ENCODE measurements at regions not wholly inside any gene's neighbourhood (a gene's known extent, or its start where the extent isn't known, plus 50 kb on each side); places are given as distances from the start of the nearest gene placed in this dataset.

- in situ Hi-C loops (cut with MboI), result no loop called here
- Histone ChIP-seq H3F3A (ENCODE audit: insufficient read depth) (no peaks in the 10 kb centered on the region), H3K9ac (no peak overlapping the region), H3K9me3 (ENCODE audit: low read depth) (no peaks in the 10 kb centered on the region), H4K20me1 (ENCODE audit: insufficient read depth) (no peaks in the 10 kb centered on the region), H3K79me2 (ENCODE audit: insufficient read depth) (no peaks in the 10 kb centered on the region), H3K27ac (no peak overlapping the region), H3K4me1 (ENCODE audit: insufficient read depth) (no peaks in the 10 kb centered on the region), H3K36me3 (ENCODE audit: low read depth) (no peaks in the 10 kb centered on the region), H3K27me3 (replicated peaks; ENCODE audit: insufficient read depth) (no peaks in the 10 kb centered on the region), H2AFZ (no peak overlapping the region), H3K9me2 (ENCODE audit: insufficient read depth) (no peaks in the 10 kb centered on the region), H3K4me2 (ENCODE audit: unreplicated experiment) (no peak overlapping the region), H3K4me3 (no peak overlapping the region)
- WGBS, 2 experiments (ENCODE audit: low coverage in 1 of 2, low lambda C conversion rate in 2 of 2, missing lambda C conversion rate in 2 of 2), result 14 to 25% methylated on average over 1 of the region's 1 CpG
- TF ChIP-seq EZH2phosphoT487 (IDR thresholded peaks at IDR 0.05; ENCODE audit: insufficient read depth, low read depth) (no peak), EZH2 (IDR thresholded peaks at IDR 0.05; ENCODE audit: insufficient read depth, poor library complexity, severe bottlenecking) (no peak)
- no peak for DNase-seq
Measured at GRCh38 chr17:69630056-69630635, 215.6 kb downstream of the MAP2K6 start.

DNA sequence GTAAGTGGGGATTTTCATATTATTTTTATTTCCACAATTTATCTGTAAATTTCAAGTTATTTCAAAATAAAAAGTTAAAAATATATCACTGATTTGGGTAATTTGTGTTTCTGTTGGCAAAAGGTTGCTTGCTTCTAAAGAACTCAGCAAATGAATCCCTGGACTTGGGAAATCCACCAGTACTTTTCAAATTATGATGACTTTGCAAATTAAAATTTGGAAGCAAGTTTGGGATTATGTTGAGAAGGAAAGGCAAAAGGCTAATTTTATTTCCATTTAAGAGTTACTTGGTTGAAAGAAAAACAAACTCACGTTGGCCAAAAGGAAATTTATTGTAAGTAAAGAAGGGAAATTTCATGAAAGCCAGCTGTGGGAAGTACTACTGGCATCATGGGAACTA, 220.3 kb downstream of the MAP2K6 start:
- Histone ChIP-seq H3K9me3 (ENCODE audit: low read depth) (no peaks in the 10 kb centered on the region), H3K9me2 (ENCODE audit: insufficient read depth) (peaks cover 3% of the 10 kb centered on the region; the same call in 1 of the 2 replicates), H3K4me3 (no peak overlapping the region), H3K4me2 (ENCODE audit: unreplicated experiment) (no peak overlapping the region), H3K9ac (no peak overlapping the region), H2AFZ (no peak overlapping the region), H3K27ac (no peak overlapping the region), H3K4me1 (ENCODE audit: insufficient read depth) (peaks cover 28% of the 10 kb centered on the region), H3F3A (ENCODE audit: insufficient read depth) (peaks cover 28% of the 10 kb centered on the region), H4K20me1 (ENCODE audit: insufficient read depth) (no peaks in the 10 kb centered on the region), H3K27me3 (replicated peaks; ENCODE audit: insufficient read depth) (no peaks in the 10 kb centered on the region), H3K79me2 (ENCODE audit: insufficient read depth) (no peaks in the 10 kb centered on the region), H3K36me3 (ENCODE audit: low read depth) (no peaks in the 10 kb centered on the region)
- 59 to 68% methylated on average over 1 of the region's 1 CpG for WGBS, 2 experiments (ENCODE audit: low coverage in 1 of 2, low lambda C conversion rate in 2 of 2, missing lambda C conversion rate in 2 of 2)
- TF ChIP-seq EZH2 (IDR thresholded peaks at IDR 0.05; ENCODE audit: insufficient read depth, poor library complexity, severe bottlenecking), result no peak
- no peak for TF ChIP-seq EZH2phosphoT487 (IDR thresholded peaks at IDR 0.05; ENCODE audit: insufficient read depth, low read depth)
- in situ Hi-C loops (cut with MboI), result no loop called here
- DNase-seq, result no peak

GRCh38 chr17:69637446-69638156, 223.1 kb downstream of the MAP2K6 start:
- 0 out of 2 replicates have a peak overlapping the region, but pooled peaks have one; percentile 15 for H3K9ac ChIP-seq
- H2AFZ ChIP-seq, result peak overlapping the region; percentile 79

GRCh38 chr17:69639096-69639495, 224.6 kb downstream of the MAP2K6 start:
- no peaks in the 10 kb centered on the region for H3K79me2 ChIP-seq (ENCODE audit: insufficient read depth)
- in situ Hi-C loops (cut with MboI), result no loop called here
- H3K4me2 ChIP-seq (ENCODE audit: unreplicated experiment), result no peak overlapping the region
- H3K27ac ChIP-seq, result no peak overlapping the region
- no peak overlapping the region for H3K9ac ChIP-seq
- WGBS, 2 experiments (ENCODE audit: low coverage in 1 of 2, low lambda C conversion rate in 2 of 2, missing lambda C conversion rate in 2 of 2), result 94 to 95% methylated on average over 1 of the region's 1 CpG
- peaks cover 28% of the 10 kb centered on the region for H3F3A ChIP-seq (ENCODE audit: insufficient read depth)
- peaks cover 28% of the 10 kb centered on the region for H3K4me1 ChIP-seq (ENCODE audit: insufficient read depth)
- no peaks in the 10 kb centered on the region for H3K9me3 ChIP-seq (ENCODE audit: low read depth)
- no peak overlapping the region for H2AFZ ChIP-seq
- H3K27me3 ChIP-seq (replicated peaks; ENCODE audit: insufficient read depth), result no peaks in the 10 kb centered on the region
- H4K20me1 ChIP-seq (ENCODE audit: insufficient read depth), result no peaks in the 10 kb centered on the region
- peaks cover 3% of the 10 kb centered on the region; the same call in 1 of the 2 replicates for H3K9me2 ChIP-seq (ENCODE audit: insufficient read depth)
- H3K4me3 ChIP-seq, result no peak overlapping the region
- H3K36me3 ChIP-seq (ENCODE audit: low read depth), result no peaks in the 10 kb centered on the region
- TF ChIP-seq EZH2 (IDR thresholded peaks at IDR 0.05; ENCODE audit: insufficient read depth, poor library complexity, severe bottlenecking) (no peak), EZH2phosphoT487 (IDR thresholded peaks at IDR 0.05; ENCODE audit: insufficient read depth, low read depth) (no peak)
- DNase-seq, result no peak

More at GRCh38 chr17:69637446-69638156, 223.1 kb downstream of the MAP2K6 start:
- Histone ChIP-seq H3K79me2 (ENCODE audit: insufficient read depth) (no peaks in the 10 kb centered on the region), H3F3A (ENCODE audit: insufficient read depth) (peaks cover 28% of the 10 kb centered on the region), H3K27ac (peak overlapping the region; percentile 62), H3K4me2 (ENCODE audit: unreplicated experiment) (peak overlapping the region; percentile 69), H3K9me2 (ENCODE audit: insufficient read depth) (peaks cover 3% of the 10 kb centered on the region; the same call in 1 of the 2 replicates), H4K20me1 (ENCODE audit: insufficient read depth) (no peaks in the 10 kb centered on the region), H3K4me1 (ENCODE audit: insufficient read depth) (peaks cover 28% of the 10 kb centered on the region), H3K9me3 (ENCODE audit: low read depth) (no peaks in the 10 kb centered on the region), H3K36me3 (ENCODE audit: low read depth) (no peaks in the 10 kb centered on the region), H3K27me3 (replicated peaks; ENCODE audit: insufficient read depth) (no peaks in the 10 kb centered on the region), H3K4me3 (peak overlapping the region; percentile 44; the same call in 1 of the 2 replicates)
- in situ Hi-C loops (cut with MboI), result no loop called here
- TF ChIP-seq EZH2phosphoT487 (IDR thresholded peaks at IDR 0.05; ENCODE audit: insufficient read depth, low read depth) (no peak), EZH2 (IDR thresholded peaks at IDR 0.05; ENCODE audit: insufficient read depth, poor library complexity, severe bottlenecking) (no peak)
- peak; percentile 80 for DNase-seq
- WGBS, 2 experiments (ENCODE audit: low coverage in 1 of 2, low lambda C conversion rate in 2 of 2, missing lambda C conversion rate in 2 of 2), result 6 to 10% methylated on average over 4 of the region's 4 CpGs

Data from GM23248 (cell line).